ENCODE measurements at regions not wholly inside any gene's neighbourhood (a gene's known extent, or its start where the extent isn't known, plus 50 kb on each side); places are given as distances from the start of the nearest gene placed in this dataset.
"Not testable (repeated sequence)": the region's sequence is repeated elsewhere in the genome, so short reads cannot be mapped to it uniquely, and the experiment has no call there.

- DNase-seq, result not testable (repeated sequence)
These were observed 340.6 kb downstream of the TFAP2B start for GRCh38 chr6:51159260-51159659.

- DNase-seq, result no peak
These were observed 343.1 kb downstream of the TFAP2B start for GRCh38 chr6:51161752-51162151.

GRCh38 chr6:51163843-51164529 lies 345.3 kb downstream of the TFAP2B start:
- no peak for DNase-seq

GRCh38 chr6:51166914-51167313 lies 348.2 kb downstream of the TFAP2B start:
- DNase-seq, result no peak

- no peak for DNase-seq
These were observed 348.8 kb downstream of the TFAP2B start for GRCh38 chr6:51167468-51167867.

DNA sequence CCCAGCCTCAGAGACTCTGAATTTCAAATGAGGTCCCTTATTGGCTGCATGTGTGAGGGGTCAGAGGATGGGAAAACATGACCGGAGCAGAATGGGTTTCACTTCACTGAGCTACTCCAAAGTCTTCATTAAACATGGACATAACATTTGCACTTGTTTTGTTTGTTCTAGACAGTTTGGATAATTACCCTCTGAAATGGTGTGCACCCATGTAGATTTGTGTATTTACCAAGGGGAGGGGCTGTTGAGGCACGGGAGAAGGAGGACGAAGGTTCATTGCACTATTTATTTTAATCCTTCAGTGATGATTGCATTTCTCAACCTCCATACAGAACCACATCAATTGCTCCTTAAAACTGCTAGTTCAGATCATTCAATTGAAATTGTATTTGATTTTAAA lies 364.2 kb downstream of the TFAP2B start:
- DNase-seq, result no peak

- DNase-seq, result no peak
These were observed 365.4 kb downstream of the TFAP2B start for GRCh38 chr6:51184046-51184445.

DNA sequence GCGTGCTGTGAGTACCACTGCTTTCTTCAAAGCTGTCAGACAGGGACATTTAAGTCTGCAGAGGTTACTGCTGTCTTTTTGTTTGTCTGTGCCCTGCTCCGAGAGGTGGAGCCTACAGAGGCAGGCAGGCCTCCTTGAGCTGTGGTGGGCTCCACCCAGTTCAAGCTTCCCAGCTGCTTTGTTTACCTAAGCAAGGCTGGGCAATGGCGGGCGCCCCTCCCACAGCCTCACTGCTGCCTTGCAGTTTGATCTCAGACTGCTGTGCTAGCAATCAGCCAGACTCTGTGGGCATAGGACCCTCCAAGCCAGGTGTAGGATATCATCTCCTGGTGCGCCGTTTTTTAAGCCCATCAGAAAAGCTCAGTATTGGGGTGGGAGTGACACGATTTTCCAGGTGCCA lies 374.5 kb downstream of the TFAP2B start:
- DNase-seq, result not testable (repeated sequence)

- DNase-seq, result no peak
These were observed 380.5 kb downstream of the TFAP2B start for GRCh38 chr6:51199105-51199552.

- DNase-seq, result no peak
These were observed 381.1 kb downstream of the TFAP2B start for GRCh38 chr6:51199733-51200260.

DNA sequence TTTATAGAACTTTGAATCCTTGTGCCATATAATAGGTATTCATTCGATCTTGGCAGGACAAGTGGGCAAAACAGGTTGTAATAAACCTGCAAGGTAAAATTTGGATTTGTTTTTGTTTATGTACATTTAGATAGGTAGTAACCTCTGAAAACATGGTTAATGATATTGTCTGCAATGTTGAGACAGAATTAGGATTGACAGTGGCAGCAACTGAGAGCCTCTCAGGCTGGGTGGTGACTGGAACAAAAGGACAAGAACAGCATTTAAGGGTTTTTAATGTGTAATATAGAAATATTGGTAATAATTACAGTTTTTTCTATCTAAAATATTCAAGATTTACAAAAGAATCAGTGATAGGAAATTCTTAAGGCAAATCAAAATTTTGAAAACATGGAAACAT lies 382.0 kb downstream of the TFAP2B start:
- no peak for DNase-seq

- DNase-seq, result not testable (repeated sequence)
These were observed 384.0 kb downstream of the TFAP2B start for GRCh38 chr6:51202653-51203052.

- DNase-seq, result no peak
These were observed 384.8 kb downstream of the TFAP2B start for GRCh38 chr6:51203504-51203903.

DNA sequence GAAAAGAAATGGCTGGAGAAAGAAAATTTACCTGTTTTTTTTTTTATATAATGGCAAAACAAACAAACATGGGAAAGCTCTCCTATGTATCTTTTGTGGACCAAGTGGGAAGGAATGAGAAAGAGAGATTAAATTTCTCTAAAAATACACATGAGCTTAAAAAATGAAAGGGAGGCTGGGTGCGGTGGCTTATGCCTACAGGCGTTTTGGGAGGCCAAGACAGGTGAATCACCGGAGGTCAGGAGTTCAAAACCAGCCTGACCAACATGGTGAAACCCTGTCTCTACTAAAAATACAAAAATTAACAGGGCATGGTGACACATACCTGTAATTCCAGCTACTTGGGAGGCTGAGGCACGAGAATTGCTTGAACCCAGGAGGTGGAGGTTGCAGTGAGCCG lies 388.0 kb downstream of the TFAP2B start:
- DNase-seq, result not testable (repeated sequence)

GRCh38 chr6:51209651-51210050 lies 391.0 kb downstream of the TFAP2B start:
- DNase-seq, result no peak

DNA sequence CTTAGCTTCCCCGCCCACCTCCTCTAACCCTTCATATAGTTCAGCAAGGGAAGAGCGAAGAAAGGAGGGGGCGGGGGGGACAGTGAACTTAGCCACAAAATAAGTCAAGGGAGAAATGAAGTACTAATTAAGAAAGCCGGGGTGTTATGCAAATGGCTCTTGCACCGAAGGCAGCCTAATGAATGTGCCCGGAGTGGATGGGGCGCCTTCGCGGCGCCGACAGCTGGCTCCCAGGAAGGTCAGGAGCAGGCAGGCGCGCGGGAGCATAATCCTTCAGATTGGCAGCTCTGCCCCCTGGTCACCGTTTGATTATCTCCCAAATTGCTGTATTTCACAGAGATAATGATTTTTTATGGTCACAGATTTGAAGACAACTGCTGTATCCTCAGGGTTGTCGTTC lies 395.1 kb downstream of the TFAP2B start:
- DNase-seq, result no peak

- no peak for DNase-seq
These were observed 395.8 kb downstream of the TFAP2B start for GRCh38 chr6:51214442-51214841.

- no peak for DNase-seq
These were observed 399.5 kb downstream of the TFAP2B start for GRCh38 chr6:51218181-51218580.

GRCh38 chr6:51224580-51225240 lies 406.0 kb downstream of the TFAP2B start:
- not testable (repeated sequence) for DNase-seq

DNA sequence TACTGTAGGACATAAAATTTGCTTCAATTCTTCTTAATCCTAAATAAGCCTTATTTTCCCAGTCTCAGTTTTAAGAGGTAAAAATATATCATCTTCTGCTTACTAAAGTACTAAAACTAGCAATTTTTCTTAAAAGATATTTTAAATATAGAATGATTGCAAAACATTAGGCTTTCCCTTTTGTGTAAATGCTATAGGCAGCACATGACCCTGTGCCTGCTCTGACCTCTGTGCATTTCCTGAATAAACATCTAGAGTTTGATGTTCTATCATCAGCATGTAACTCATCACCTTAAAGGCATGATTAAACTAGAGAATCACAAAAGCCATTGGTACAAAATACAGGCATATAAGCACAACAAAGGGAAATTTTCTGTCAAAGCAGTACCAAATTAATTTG lies 422.7 kb downstream of the TFAP2B start:
- DNase-seq, result no peak

GRCh38 chr6:51249798-51250197 lies 431.1 kb downstream of the TFAP2B start:
- no peak for DNase-seq

GRCh38 chr6:51250317-51250716 lies 431.6 kb downstream of the TFAP2B start:
- DNase-seq, result no peak

GRCh38 chr6:51257938-51258337 lies 439.3 kb downstream of the TFAP2B start:
- DNase-seq, result no peak

GRCh38 chr6:51260003-51260402 lies 441.3 kb downstream of the TFAP2B start:
- no peak for DNase-seq

Measured in NCI-H345 (cell line).